ENCODE measurements at regions not wholly inside any gene's neighbourhood (a gene's known extent, or its start where the extent isn't known, plus 50 kb on each side); places are given as distances from the start of the nearest gene placed in this dataset.

GRCh38 chr10:31187182-31187581, 131.8 kb upstream of the ZEB1 start:
- TF ChIP-seq ZFX (IDR thresholded peaks at IDR 0.05; ENCODE audit: borderline replicate concordance): no peak
- no peak for TF ChIP-seq CTCF (IDR thresholded peaks at IDR 0.05)
- no peak overlapping the region for H3K27ac ChIP-seq

- H3K27ac ChIP-seq: no peak overlapping the region
- TF ChIP-seq ZFX (IDR thresholded peaks at IDR 0.05; ENCODE audit: borderline replicate concordance) (no peak), CTCF (IDR thresholded peaks at IDR 0.05) (no peak)
Measured at GRCh38 chr10:31187607-31188210, 131.3 kb upstream of the ZEB1 start.

GRCh38 chr10:31188792-31189406, 130.1 kb upstream of the ZEB1 start:
- TF ChIP-seq CTCF (IDR thresholded peaks at IDR 0.05) (no peak), ZFX (IDR thresholded peaks at IDR 0.05; ENCODE audit: borderline replicate concordance) (no peak)
- no peak overlapping the region for H3K27ac ChIP-seq

- H3K27ac ChIP-seq: no peak overlapping the region
- no peak for TF ChIP-seq CTCF (IDR thresholded peaks at IDR 0.05)
- TF ChIP-seq ZFX (IDR thresholded peaks at IDR 0.05; ENCODE audit: borderline replicate concordance): no peak
Measured at GRCh38 chr10:31190488-31190887, 128.5 kb upstream of the ZEB1 start.

- TF ChIP-seq ZFX (IDR thresholded peaks at IDR 0.05; ENCODE audit: borderline replicate concordance) (no peak), CTCF (IDR thresholded peaks at IDR 0.05) (no peak)
- no peak overlapping the region for H3K27ac ChIP-seq
Measured at GRCh38 chr10:31192475-31192874, 126.5 kb upstream of the ZEB1 start.

GRCh38 chr10:31194986-31195385, 124.0 kb upstream of the ZEB1 start:
- H3K27ac ChIP-seq: no peak overlapping the region
- TF ChIP-seq ZFX (IDR thresholded peaks at IDR 0.05; ENCODE audit: borderline replicate concordance) (no peak), CTCF (IDR thresholded peaks at IDR 0.05) (no peak)

- no peak overlapping the region for H3K27ac ChIP-seq
- no peak for TF ChIP-seq CTCF (IDR thresholded peaks at IDR 0.05)
- TF ChIP-seq ZFX (IDR thresholded peaks at IDR 0.05; ENCODE audit: borderline replicate concordance): no peak
Measured at GRCh38 chr10:31197886-31198285, 121.1 kb upstream of the ZEB1 start.

Data from 22Rv1 (cell line).